Neural cell (in vitro differentiated cells): ENCODE measurements at regions not wholly inside any gene's neighbourhood (a gene's known extent, or its start where the extent isn't known, plus 50 kb on each side); places are given as distances from the start of the nearest gene placed in this dataset.

ENCODE experiments used
- H2AFZ ChIP-seq: fragments of 200-600, 300-800 bp; sonication (generic), shearing (Covaris generic); 2 replicates; pipeline ENCODE4 v1.6.0; 2014; ENCODE audit warnings: low read depth, mild to moderate bottlenecking, antibody characterized with exemption, low read length, moderate library complexity
- H3F3A ChIP-seq: fragments of 200-600 bp; shearing (Covaris generic); 2 replicates; pipeline ENCODE4 v1.6.1; 2016; ENCODE audit warnings: mild to moderate bottlenecking, moderate library complexity, mixed read lengths, antibody characterized with exemption, low read length; ENCODE audit not compliant: insufficient read depth, poor library complexity, severe bottlenecking
- H3K27ac ChIP-seq: fragments of 200-600, 300-800 bp; sonication (generic), shearing (Covaris generic); 2 replicates; pipeline ENCODE4 v1.5.1; 2014; ENCODE audit warnings: mild to moderate bottlenecking, low read length, moderate library complexity
- H3K27me3 ChIP-seq: fragments of 300-800, 200-600 bp; sonication (generic), shearing (Covaris generic); 2 replicates; pipeline ENCODE4 v1.6.0; 2014; ENCODE audit warnings: mild to moderate bottlenecking, low read depth, low read length, moderate library complexity; ENCODE audit not compliant: insufficient read depth
- H3K36me3 ChIP-seq: fragments of 300-800, 200-600 bp; sonication (generic), shearing (Covaris generic); 2 replicates; pipeline ENCODE4 v1.5.1; 2014; ENCODE audit warnings: mild to moderate bottlenecking, antibody characterized with exemption, low read length, moderate library complexity; ENCODE audit not compliant: insufficient read depth
- H3K4me2 ChIP-seq: fragments of 300-800, 200-600 bp; sonication (generic), shearing (Covaris generic); 2 replicates; pipeline ENCODE4 v1.6.0; 2014; ENCODE audit warnings: mild to moderate bottlenecking, low read length
- H3K4me3 ChIP-seq: fragments of 300-800, 200-600 bp; sonication (generic), shearing (Covaris generic); 2 replicates; pipeline ENCODE4 v1.5.1; 2014; ENCODE audit warnings: mild to moderate bottlenecking, low read length, moderate library complexity
- H3K79me2 ChIP-seq: fragments of 200-600 bp; shearing (Covaris generic); replicated peaks from 2 replicates; pipeline ENCODE4 v1.6.0; 2014; ENCODE audit warnings: mild to moderate bottlenecking, low read length, moderate library complexity; ENCODE audit not compliant: insufficient read depth
- H3K9ac ChIP-seq: fragments of 300-800, 200-600 bp; sonication (generic), shearing (Covaris generic); 2 replicates; pipeline ENCODE4 v1.6.1; 2016; ENCODE audit warnings: mild to moderate bottlenecking, low read length, mixed read lengths
- H3K9me2 ChIP-seq: fragments of 200-600 bp; shearing (Covaris generic); 2 replicates; pipeline ENCODE4 v1.6.1; 2016; ENCODE audit warnings: mild to moderate bottlenecking, low read length, mixed read lengths; ENCODE audit not compliant: insufficient read depth
- H3K9me3 ChIP-seq: fragments of 200-600, 300-800 bp; sonication (generic), shearing (Covaris generic); 2 replicates; pipeline ENCODE4 v1.6.1; 2016; ENCODE audit warnings: mild to moderate bottlenecking, mixed run types, low read length, moderate library complexity, mixed read lengths
- H4K20me1 ChIP-seq: fragments of 200-600 bp; shearing (Covaris generic); 2 replicates; pipeline ENCODE4 v1.6.1; 2016; ENCODE audit warnings: mild to moderate bottlenecking, mixed run types; ENCODE audit not compliant: insufficient read depth
- CTCF ChIP-seq: fragments of 450-650 bp; IDR thresholded peaks from 2 replicates; pipeline ENCODE4 v1.5.1; 2014; ENCODE audit warnings: antibody characterized with exemption, mild to moderate bottlenecking, moderate library complexity; ENCODE audit not compliant: poor library complexity, severe bottlenecking
- EP300 ChIP-seq: fragments of 450-650 bp; conservative IDR thresholded peaks from 2 replicates; pipeline ENCODE4 v1.6.1; 2014; ENCODE audit warnings: antibody characterized with exemption, mild to moderate bottlenecking, moderate library complexity; ENCODE audit not compliant: poor library complexity, severe bottlenecking
- EZH2 ChIP-seq: fragments of 200-600, 300-800 bp; shearing (Covaris generic), sonication (generic); IDR thresholded peaks from 2 replicates; pipeline ENCODE4 v1.6.1; 2014; ENCODE audit warnings: antibody characterized with exemption, low read length, borderline replicate concordance, mild to moderate bottlenecking; ENCODE audit not compliant: insufficient read depth, poor library complexity, severe bottlenecking
- MXI1 ChIP-seq: fragments of 450-650 bp; conservative IDR thresholded peaks from 2 replicates; pipeline ENCODE4 v1.6.1; 2014; ENCODE audit warnings: antibody characterized with exemption, mild to moderate bottlenecking; ENCODE audit not compliant: poor library complexity, severe bottlenecking
- POLR2AphosphoS5 ChIP-seq: IDR thresholded peaks from 2 replicates; pipeline ENCODE4 v1.6.1; 2012
- RAD21 ChIP-seq: fragments of 450-650 bp; conservative IDR thresholded peaks from 2 replicates; pipeline ENCODE4 v1.6.1; 2014; ENCODE audit warnings: antibody characterized with exemption, mild to moderate bottlenecking, moderate library complexity
- SMC3 ChIP-seq: fragments of 450-650 bp; conservative IDR thresholded peaks from 2 replicates; pipeline ENCODE4 v1.6.1; 2014; ENCODE audit warnings: antibody characterized with exemption, mild to moderate bottlenecking, moderate library complexity; ENCODE audit not compliant: poor library complexity
- TAF1 ChIP-seq: IDR thresholded peaks from 2 replicates; pipeline ENCODE4 v1.6.1; 2012; ENCODE audit warnings: low read depth
- TF ChIP-seq, protein P1 (sequence below): IDR thresholded peaks from 2 replicates; pipeline ENCODE4 v1.6.1; 2012; ENCODE audit warnings: borderline replicate concordance

DNA sequence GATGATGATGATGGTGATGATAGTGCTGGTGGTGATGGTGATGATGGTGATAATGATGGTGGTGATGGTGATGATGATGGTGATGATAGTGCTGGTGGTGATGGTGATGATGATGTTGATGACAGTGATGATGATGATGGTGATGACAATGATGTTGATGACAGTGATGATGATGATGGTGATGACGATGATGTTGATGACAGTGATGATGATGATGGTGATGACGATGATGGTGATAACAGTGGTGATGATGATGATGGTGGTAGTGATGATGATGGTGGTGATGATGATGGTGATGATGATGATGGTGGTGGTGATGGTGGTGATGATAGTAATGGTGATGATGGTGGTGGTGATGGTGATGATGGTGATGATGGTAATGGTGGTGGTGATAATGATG, 80.1 kb upstream of the MXRA5 start:
- Histone ChIP-seq H3F3A (no peaks in the 10 kb centered on the region), H3K4me3 (no peak overlapping the region), H2AFZ (no peak overlapping the region), H3K36me3 (no peaks in the 10 kb centered on the region), H3K4me2 (no peak overlapping the region), H3K79me2 (no peaks in the 10 kb centered on the region), H3K27me3 (no peaks in the 10 kb centered on the region), H3K9me2 (no peaks in the 10 kb centered on the region), H3K27ac (no peak overlapping the region), H4K20me1 (no peaks in the 10 kb centered on the region), H3K9me3 (no peaks in the 10 kb centered on the region), H3K9ac (no peak overlapping the region)
- TF ChIP-seq EZH2 (no peak), RAD21 (no peak), MXI1 (no peak), TAF1 (no peak), EP300 (no peak), SMC3 (no peak), POLR2AphosphoS5 (no peak), CTCF (no peak)
- TF ChIP-seq, protein P1, sequence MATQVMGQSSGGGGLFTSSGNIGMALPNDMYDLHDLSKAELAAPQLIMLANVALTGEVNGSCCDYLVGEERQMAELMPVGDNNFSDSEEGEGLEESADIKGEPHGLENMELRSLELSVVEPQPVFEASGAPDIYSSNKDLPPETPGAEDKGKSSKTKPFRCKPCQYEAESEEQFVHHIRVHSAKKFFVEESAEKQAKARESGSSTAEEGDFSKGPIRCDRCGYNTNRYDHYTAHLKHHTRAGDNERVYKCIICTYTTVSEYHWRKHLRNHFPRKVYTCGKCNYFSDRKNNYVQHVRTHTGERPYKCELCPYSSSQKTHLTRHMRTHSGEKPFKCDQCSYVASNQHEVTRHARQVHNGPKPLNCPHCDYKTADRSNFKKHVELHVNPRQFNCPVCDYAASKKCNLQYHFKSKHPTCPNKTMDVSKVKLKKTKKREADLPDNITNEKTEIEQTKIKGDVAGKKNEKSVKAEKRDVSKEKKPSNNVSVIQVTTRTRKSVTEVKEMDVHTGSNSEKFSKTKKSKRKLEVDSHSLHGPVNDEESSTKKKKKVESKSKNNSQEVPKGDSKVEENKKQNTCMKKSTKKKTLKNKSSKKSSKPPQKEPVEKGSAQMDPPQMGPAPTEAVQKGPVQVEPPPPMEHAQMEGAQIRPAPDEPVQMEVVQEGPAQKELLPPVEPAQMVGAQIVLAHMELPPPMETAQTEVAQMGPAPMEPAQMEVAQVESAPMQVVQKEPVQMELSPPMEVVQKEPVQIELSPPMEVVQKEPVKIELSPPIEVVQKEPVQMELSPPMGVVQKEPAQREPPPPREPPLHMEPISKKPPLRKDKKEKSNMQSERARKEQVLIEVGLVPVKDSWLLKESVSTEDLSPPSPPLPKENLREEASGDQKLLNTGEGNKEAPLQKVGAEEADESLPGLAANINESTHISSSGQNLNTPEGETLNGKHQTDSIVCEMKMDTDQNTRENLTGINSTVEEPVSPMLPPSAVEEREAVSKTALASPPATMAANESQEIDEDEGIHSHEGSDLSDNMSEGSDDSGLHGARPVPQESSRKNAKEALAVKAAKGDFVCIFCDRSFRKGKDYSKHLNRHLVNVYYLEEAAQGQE = no peak

DNA sequence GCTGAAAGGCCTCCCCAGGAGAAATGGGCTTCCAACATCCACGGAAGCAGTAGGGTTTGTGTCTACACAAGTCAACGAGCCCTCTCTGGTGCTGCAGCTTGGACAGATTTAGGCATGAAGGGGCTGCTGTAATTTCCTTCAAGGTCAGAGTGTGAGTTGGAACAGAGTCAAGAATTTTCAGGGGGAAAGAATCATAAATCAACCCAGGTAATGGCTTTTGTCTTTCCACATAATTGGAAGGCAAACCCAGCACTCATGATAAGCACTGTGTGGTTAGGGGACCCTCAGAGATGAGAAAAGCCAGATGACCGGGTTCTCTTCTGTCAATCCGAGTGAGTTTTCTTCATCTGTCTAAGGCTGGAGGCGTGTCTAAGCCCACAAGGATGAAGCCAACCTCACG, 78.6 kb upstream of the MXRA5 start:
- Histone ChIP-seq H2AFZ (no peak overlapping the region), H3K79me2 (no peaks in the 10 kb centered on the region), H3K9me2 (no peaks in the 10 kb centered on the region), H3K4me3 (no peak overlapping the region), H3F3A (no peaks in the 10 kb centered on the region), H3K4me2 (no peak overlapping the region), H3K36me3 (no peaks in the 10 kb centered on the region), H4K20me1 (no peaks in the 10 kb centered on the region), H3K27me3 (no peaks in the 10 kb centered on the region), H3K9me3 (no peaks in the 10 kb centered on the region), H3K27ac (no peak overlapping the region), H3K9ac (no peak overlapping the region)
- no peak for TF ChIP-seq POLR2AphosphoS5
- TF ChIP-seq CTCF = no peak
- no peak for TF ChIP-seq MXI1
- TF ChIP-seq, protein P1 = no peak
- TF ChIP-seq RAD21 = no peak
- TF ChIP-seq SMC3 = no peak
- TF ChIP-seq EZH2 = no peak
- no peak for TF ChIP-seq EP300
- TF ChIP-seq TAF1 = no peak
